Endothelial cell of umbilical vein (primary cell): ENCODE measurements at regions not wholly inside any gene's neighbourhood (a gene's known extent, or its start where the extent isn't known, plus 50 kb on each side); places are given as distances from the start of the nearest gene placed in this dataset.

Source experiments
- BruUV-seq: library from RNA; stranded (reverse); fragments of 400-500 nt; replicated peaks from 2 replicates; lab custom pipeline; 2021; lab: Mats Ljungman, UMichigan
- CTCF ChIA-PET: fragments of 300-600, 350-600 bp; sonication (Branson Sonifier 250); formaldehyde crosslinking; loops from one replicate; lab custom pipeline; 2021; ENCODE audit warnings: antibody characterized with exemption, inconsistent platforms; lab: Charles Lee
- POLR2A ChIA-PET: fragments of 300-600, 350-600 bp; sonication (Branson Sonifier 250); formaldehyde crosslinking; loops from one replicate; lab custom pipeline; 2021; ENCODE audit warnings: antibody characterized with exemption, inconsistent platforms; lab: Charles Lee
- DNase-seq: peaks from one replicate; pipeline ENCODE4 v3.0.0-alpha.2; 2011; ENCODE audit warnings: low read depth, low spot score
- FAIRE-seq: peaks from 2 replicates; lab custom pipeline; 2011; peaks lifted over from hg19 to GRCh38; lab: Jason Lieb, UNC
- H2AFZ ChIP-seq: 2 replicates; pipeline ENCODE4 v1.6.0; 2012; ENCODE audit warnings: low read depth, low read length, control low read depth, inconsistent platforms
- H3K27ac ChIP-seq: 2 replicates; pipeline ENCODE4 v1.5.1; 2011; ENCODE audit warnings: low read depth, mild to moderate bottlenecking, control low read depth, low read length, moderate library complexity; ENCODE audit not compliant: insufficient read depth
- H3K27me3 ChIP-seq, 2 experiments: 2 replicates each; pipeline versions ENCODE4 v1.6.0 to v1.6.1; 2011; ENCODE audit warnings: low read length in 2 of 2, mixed read lengths in 1 of 2; ENCODE audit not compliant: control insufficient read depth in 2 of 2, insufficient read depth in 2 of 2
- H3K36me3 ChIP-seq, 2 experiments: 2 replicates in 1 of 2; 3 replicates in 1 of 2; pipeline ENCODE4 v1.5.1; 2011; ENCODE audit warnings: low read length in 2 of 2, mild to moderate bottlenecking in 1 of 2, moderate library complexity in 1 of 2; ENCODE audit not compliant: control insufficient read depth in 2 of 2, insufficient read depth in 2 of 2; ENCODE audit errors: extremely low read depth in 1 of 2
- H3K4me1 ChIP-seq: 3 replicates; pipeline ENCODE4 v1.5.1; 2011; ENCODE audit warnings: mild to moderate bottlenecking, low read length; ENCODE audit not compliant: control insufficient read depth, insufficient read depth; ENCODE audit errors: extremely low read depth
- H3K4me2 ChIP-seq: 2 replicates; pipeline ENCODE4 v1.6.1; 2011; ENCODE audit warnings: low read length, control low read depth, mixed read lengths; ENCODE audit not compliant: insufficient read depth
- H3K4me3 ChIP-seq, 3 experiments: fragments of 200-600 bp in 1 of 3; sonication (generic), shearing (Covaris generic) in 1 of 3; replicated peaks in 1 of 3; 2 replicates each; pipeline ENCODE4 v1.5.1; 2011 to 2016; ENCODE audit warnings: control low read depth in 3 of 3, low read length in 3 of 3, mild to moderate bottlenecking in 2 of 3, inconsistent platforms in 1 of 3, low read depth in 1 of 3, moderate library complexity in 1 of 3; ENCODE audit not compliant: insufficient read depth in 1 of 3
- H3K79me2 ChIP-seq: 2 replicates; pipeline ENCODE4 v1.6.0; 2012; ENCODE audit warnings: low read length, inconsistent platforms; ENCODE audit not compliant: control insufficient read depth, insufficient read depth
- H3K9ac ChIP-seq: replicated peaks from 2 replicates; pipeline ENCODE3; 2011; ENCODE audit warnings: low read length, control low read depth; ENCODE audit not compliant: insufficient read depth; ENCODE audit errors: extremely low read depth
- H3K9me1 ChIP-seq: replicated peaks from 3 replicates; pipeline ENCODE4 v1.6.0; 2011; ENCODE audit warnings: mild to moderate bottlenecking, low read length; ENCODE audit not compliant: control insufficient read depth, insufficient read depth; ENCODE audit errors: extremely low read depth
- H3K9me3 ChIP-seq: replicated peaks from 2 replicates; pipeline ENCODE4 v1.5.1; 2012; ENCODE audit warnings: low read length, inconsistent platforms; ENCODE audit not compliant: control insufficient read depth, insufficient read depth
- H4K20me1 ChIP-seq: replicated peaks from 2 replicates; pipeline ENCODE3; 2011; ENCODE audit warnings: mild to moderate bottlenecking, low read length; ENCODE audit not compliant: control insufficient read depth, insufficient read depth; ENCODE audit errors: extremely low read depth
- CTCF ChIP-seq, 2 donors: IDR thresholded peaks; 1 replicate in 1 of 2; 2 replicates in 1 of 2; pipeline ENCODE4 v1.5.1; 2011; ENCODE audit warnings: low read length in 2 of 2, mild to moderate bottlenecking in 2 of 2, moderate library complexity in 2 of 2, control low read depth in 1 of 2, inconsistent platforms in 1 of 2, low read depth in 1 of 2; ENCODE audit not compliant: insufficient read depth in 1 of 2; ENCODE audit errors: extremely low read depth in 1 of 2
- EZH2 ChIP-seq: IDR thresholded peaks from 2 replicates; pipeline ENCODE4 v1.6.1; 2012; ENCODE audit warnings: borderline replicate concordance, low read depth, mild to moderate bottlenecking, moderate library complexity, low read length, inconsistent platforms; ENCODE audit not compliant: severe bottlenecking
- FOS ChIP-seq: IDR thresholded peaks from 2 replicates; pipeline ENCODE4 v1.6.1; 2011; ENCODE audit warnings: mild to moderate bottlenecking, low read length, moderate library complexity, borderline replicate concordance; ENCODE audit not compliant: insufficient read depth
- GATA2 ChIP-seq: IDR thresholded peaks from 2 replicates; pipeline ENCODE4 v1.7.0; 2011; ENCODE audit warnings: low read depth, mild to moderate bottlenecking, moderate library complexity, mixed read lengths, low read length; ENCODE audit not compliant: insufficient read length, insufficient read depth
- JUN ChIP-seq: IDR thresholded peaks from 2 replicates; pipeline ENCODE4 v1.6.1; 2011; ENCODE audit warnings: borderline replicate concordance, low read depth; ENCODE audit not compliant: insufficient read length, insufficient read depth
- MAX ChIP-seq: IDR thresholded peaks from 2 replicates; pipeline ENCODE4 v1.6.1; 2011; ENCODE audit not compliant: insufficient read depth, insufficient read length
- MYC ChIP-seq: IDR thresholded peaks from one replicate; pipeline ENCODE4 v1.6.1; 2011; ENCODE audit warnings: mild to moderate bottlenecking, low read depth, low read length
- POLR2A ChIP-seq: IDR thresholded peaks from 2 replicates; pipeline ENCODE4 v1.6.1; 2012; ENCODE audit warnings: low read depth, mild to moderate bottlenecking, control low read depth, low read length
- POLR2AphosphoS5 ChIP-seq: IDR thresholded peaks from 2 replicates; pipeline ENCODE4 v1.6.1; 2012; ENCODE audit warnings: low read depth, mild to moderate bottlenecking, control low read depth, low read length, moderate library complexity; ENCODE audit not compliant: insufficient read depth
- dilution Hi-C: fragments of 300-500 bp; cut with MboI; formaldehyde crosslinking; loops from one replicate; pipeline ENCODE4 v1.15.0; 2019; ENCODE audit warnings: low sequenced_read_pairs; ENCODE audit not compliant: extremely low pct_ligation_motif_present
- intact Hi-C: fragments of 100-400 bp; cut with micrococcal nuclease; formaldehyde crosslinking; loops from one replicate; pipeline ENCODE4 v1.10.0; 2022

GRCh38 chr21:16908077-16908476, 604.8 kb upstream of the CXADR start:
- dilution Hi-C loops (no loop called here), intact Hi-C loops (no loop called here)
- H3K27ac ChIP-seq: no peak overlapping the region

More at GRCh38 chr21:16908077-16908476, 604.8 kb upstream of the CXADR start:
- Histone ChIP-seq H3K4me1 (peaks cover 3% of the 10 kb centered on the region), H3K27me3 (no peaks in the 10 kb centered on the region), H3K4me2 (no peak overlapping the region), H3K79me2 (no peaks in the 10 kb centered on the region), H4K20me1 (no peaks in the 10 kb centered on the region), H3K9me3 (no peaks in the 10 kb centered on the region), H2AFZ (no peak overlapping the region), H3K4me3 (no peak overlapping the region), H3K36me3 (no peaks in the 10 kb centered on the region), H3K9me1 (no peaks in the 10 kb centered on the region), H3K9ac (no peak overlapping the region)
- TF ChIP-seq POLR2A (no peak), GATA2 (no peak), EZH2 (no peak), MYC (no peak), POLR2AphosphoS5 (no peak), JUN (no peak), MAX (no peak), FOS (no peak), CTCF (IDR thresholded peaks at IDR 0.05; ENCODE audit: extremely low read depth in 1 of 2, insufficient read depth in 1 of 2, low read depth in 1 of 2, low read length in 2 of 2) (no peak)
- no peak for FAIRE-seq
- CTCF ChIA-PET: no interaction called here
- no TSS peak for BruUV-seq
- no peak for DNase-seq
- POLR2A ChIA-PET: no interaction called here
